Activated CD8-positive, alpha-beta T cell treated with anti-CD3 and anti-CD28 coated beads, Interleukin-2, amount 10 ng/mL, durations not matched to agents 7 days and 5 days (primary cell): ENCODE measurements at regions not wholly inside any gene's neighbourhood (a gene's known extent, or its start where the extent isn't known, plus 50 kb on each side); places are given as distances from the start of the nearest gene placed in this dataset.

ENCODE experiments used
- ATAC-seq: fragments of 150-1000 bp; cut with Tn5 transposase; one replicate; pipeline ENCODE4 v1.10.0; 2021; ENCODE audit warnings: moderate library complexity
- CTCF ChIA-PET: fragments of 350-600 bp; sonication (Branson Sonifier 250); formaldehyde crosslinking; loops from one replicate; lab custom pipeline; 2021; ENCODE audit warnings: antibody characterized with exemption; lab: Charles Lee
- POLR2A ChIA-PET: fragments of 350-600 bp; sonication (Branson Sonifier 250); formaldehyde crosslinking; loops from one replicate; lab custom pipeline; 2021; ENCODE audit warnings: antibody characterized with exemption; lab: Charles Lee
- DNase-seq: peaks from one replicate; pipeline ENCODE4 v3.0.0-alpha.2; 2020
- H3K27ac Mint-ChIP-seq: one replicate; pipeline ENCODE4 v1.8.0; 2021; ENCODE audit warnings: mild to moderate bottlenecking, mixed read lengths
- H3K27me3 Mint-ChIP-seq: one replicate; pipeline ENCODE4 v1.8.0; 2021; ENCODE audit warnings: low read depth, mixed read lengths
- H3K36me3 Mint-ChIP-seq: one replicate; pipeline ENCODE4 v1.8.0; 2021; ENCODE audit warnings: low read depth, mixed read lengths
- H3K4me1 Mint-ChIP-seq: one replicate; pipeline ENCODE4 v1.8.0; 2021; ENCODE audit warnings: low read depth, mixed read lengths
- H3K4me3 Mint-ChIP-seq: one replicate; pipeline ENCODE4 v1.8.0; 2021; ENCODE audit warnings: mild to moderate bottlenecking, mixed read lengths
- H3K9me3 Mint-ChIP-seq: one replicate; pipeline ENCODE4 v1.8.0; 2022; ENCODE audit warnings: mixed read lengths; ENCODE audit not compliant: insufficient read depth

DNA sequence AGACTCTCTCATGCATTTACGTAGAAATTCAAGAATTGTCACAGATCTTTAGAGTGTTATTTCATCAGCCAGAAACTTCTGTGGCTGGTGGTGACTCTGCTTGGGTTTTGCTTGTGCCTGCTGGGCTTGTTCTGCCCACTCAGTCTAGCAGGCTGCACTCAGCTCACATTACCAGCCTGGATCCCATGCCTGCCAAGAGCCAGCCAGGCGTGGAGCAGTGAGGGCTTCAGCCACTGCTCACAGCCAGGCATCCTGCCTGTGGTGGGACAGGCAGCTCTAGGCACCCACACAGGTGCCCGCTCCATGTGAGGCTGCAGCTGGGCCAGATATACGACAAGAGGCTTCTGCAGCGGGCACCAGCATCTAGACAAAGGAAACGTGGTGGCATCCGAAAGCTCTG is 1213.3 kb upstream of the RAG2 start:
- H3K4me3 Mint-ChIP-seq = no peak overlapping the region

DNA sequence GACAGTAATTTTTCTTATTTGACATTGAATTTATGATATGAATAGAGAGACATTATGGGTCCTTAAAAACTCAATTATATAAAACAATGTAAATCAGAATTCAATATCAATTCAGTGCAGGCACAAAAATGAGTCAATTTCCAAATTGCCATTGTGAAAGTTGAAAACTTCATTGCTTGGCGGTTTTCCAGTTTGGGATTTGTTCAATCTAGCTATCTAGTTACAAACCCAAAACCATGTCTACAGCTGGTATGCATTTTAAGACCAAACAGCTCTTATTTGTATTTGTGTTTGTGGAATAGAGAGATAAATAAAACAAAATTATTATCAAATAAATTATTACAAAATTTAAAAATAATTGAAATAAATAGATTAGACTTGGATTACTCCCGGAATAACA is 1206.6 kb upstream of the RAG2 start:
- Mint-ChIP-seq H3K9me3 (peaks cover 12% of the 10 kb centered on the region), H3K4me1 (no peaks in the 10 kb centered on the region), H3K4me3 (no peak overlapping the region), H3K27ac (no peak overlapping the region), H3K27me3 (no peaks in the 10 kb centered on the region), H3K36me3 (no peaks in the 10 kb centered on the region)
- no peak for DNase-seq
- ChIA-PET POLR2A (no interaction called here), CTCF (no interaction called here)
- ATAC-seq = no peak

More for the DNA sequence above, 1213.3 kb upstream of the RAG2 start:
- no peak for DNase-seq
- Mint-ChIP-seq H3K27me3 (no peaks in the 10 kb centered on the region), H3K4me1 (no peaks in the 10 kb centered on the region), H3K36me3 (no peaks in the 10 kb centered on the region), H3K9me3 (peaks cover 18% of the 10 kb centered on the region), H3K27ac (no peak overlapping the region)
- POLR2A ChIA-PET = no interaction called here
- CTCF ChIA-PET = no interaction called here
- no peak for ATAC-seq

DNA sequence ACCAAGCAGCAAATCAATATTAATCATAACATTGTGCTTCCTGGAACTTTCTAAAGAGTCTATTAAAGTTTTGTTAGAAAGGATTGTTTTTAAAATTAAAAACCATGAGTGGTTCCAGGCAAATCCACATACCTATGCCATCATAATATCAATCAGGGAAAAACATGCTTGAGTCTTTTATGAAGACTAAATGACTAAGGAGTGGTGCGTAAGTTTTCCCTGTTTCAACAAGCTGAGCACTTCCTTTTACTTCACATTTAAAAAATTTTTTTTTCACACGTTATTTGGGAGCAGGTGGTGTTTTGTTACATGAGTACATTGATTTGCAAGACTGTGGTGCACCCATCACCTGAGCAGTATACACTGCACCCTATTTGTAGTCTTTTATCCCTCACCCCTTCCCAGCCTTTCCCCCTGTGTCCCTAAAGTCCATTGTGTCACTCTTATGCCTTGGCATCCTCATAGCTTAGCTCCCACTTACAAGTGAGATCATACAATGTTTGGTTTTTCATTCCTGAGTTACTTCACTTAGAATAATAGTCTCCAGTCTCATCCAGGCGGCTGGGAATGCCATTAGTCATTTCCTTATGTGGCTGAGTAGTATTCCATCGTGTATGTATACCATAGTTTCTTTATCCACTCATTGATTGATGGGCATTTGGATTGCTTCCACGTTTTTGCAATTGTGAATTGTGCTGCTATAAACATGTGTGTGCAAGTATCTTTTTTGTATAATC is 1190.3 kb upstream of the RAG2 start:
- DNase-seq (no peak), ATAC-seq (no peak)
- Mint-ChIP-seq H3K36me3 (no peaks in the 10 kb centered on the region), H3K27ac (no peak overlapping the region), H3K4me1 (no peaks in the 10 kb centered on the region), H3K4me3 (no peak overlapping the region), H3K9me3 (peaks cover 21% of the 10 kb centered on the region), H3K27me3 (no peaks in the 10 kb centered on the region)
- CTCF ChIA-PET = no interaction called here
- POLR2A ChIA-PET = no interaction called here

DNA sequence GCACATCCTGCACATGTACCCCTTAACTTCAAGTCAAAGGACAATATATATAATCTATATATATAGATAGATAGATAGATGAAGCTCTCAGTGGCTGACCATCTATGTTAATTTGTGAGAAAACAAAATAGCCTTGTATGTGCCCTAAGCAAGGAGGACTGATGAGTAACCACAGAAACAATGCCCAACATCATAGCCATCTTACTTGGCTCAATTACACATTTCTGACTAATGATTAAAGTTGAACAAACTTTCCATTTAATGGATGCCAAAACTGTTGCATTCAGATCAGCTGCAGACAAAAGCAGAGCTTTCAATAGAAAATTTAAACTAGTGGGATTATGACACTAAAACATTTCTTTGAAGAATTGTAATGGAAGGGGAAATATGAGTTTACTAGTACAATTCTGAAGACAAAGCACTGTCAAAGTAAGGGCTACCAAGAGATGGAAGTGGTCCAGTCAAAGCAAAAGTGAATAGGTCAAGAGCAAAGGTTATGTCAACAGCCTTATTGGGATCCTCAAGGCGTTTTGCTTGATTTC is 1188.2 kb upstream of the RAG2 start:
- ChIA-PET CTCF (no interaction called here), POLR2A (no interaction called here)
- no peaks in the 10 kb centered on the region for H3K27me3 Mint-ChIP-seq
- no peaks in the 10 kb centered on the region for H3K4me1 Mint-ChIP-seq
- no peaks in the 10 kb centered on the region for H3K36me3 Mint-ChIP-seq
- ATAC-seq (no peak), DNase-seq (no peak)
- H3K9me3 Mint-ChIP-seq = peaks cover 23% of the 10 kb centered on the region
- H3K27ac Mint-ChIP-seq = no peak overlapping the region
- no peak overlapping the region for H3K4me3 Mint-ChIP-seq

DNA sequence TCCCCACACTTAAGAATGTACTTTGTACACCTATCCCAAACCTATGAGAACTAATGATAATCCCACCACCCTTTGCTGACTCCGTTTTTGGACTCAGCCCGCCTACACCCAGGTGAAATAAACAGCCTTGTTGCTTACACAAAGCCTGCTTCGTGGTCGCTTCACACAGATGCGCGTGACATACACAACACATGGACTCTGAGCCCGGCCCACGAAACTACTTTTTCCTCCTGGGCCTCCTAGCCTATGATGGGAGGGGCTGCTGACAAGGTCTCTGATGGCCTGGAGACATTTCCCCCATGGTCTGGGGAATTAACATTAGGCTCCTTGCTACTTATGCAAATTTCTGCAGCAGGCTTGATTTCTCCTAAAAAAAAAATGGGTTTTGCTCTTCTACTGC is 1176.4 kb upstream of the RAG2 start:
- Mint-ChIP-seq H3K27me3 (no peaks in the 10 kb centered on the region), H3K36me3 (no peaks in the 10 kb centered on the region), H3K4me3 (no peak overlapping the region), H3K9me3 (peaks cover 24% of the 10 kb centered on the region), H3K4me1 (no peaks in the 10 kb centered on the region), H3K27ac (no peak overlapping the region)
- ATAC-seq (no peak), DNase-seq (no peak)
- ChIA-PET POLR2A (no interaction called here), CTCF (no interaction called here)

DNA sequence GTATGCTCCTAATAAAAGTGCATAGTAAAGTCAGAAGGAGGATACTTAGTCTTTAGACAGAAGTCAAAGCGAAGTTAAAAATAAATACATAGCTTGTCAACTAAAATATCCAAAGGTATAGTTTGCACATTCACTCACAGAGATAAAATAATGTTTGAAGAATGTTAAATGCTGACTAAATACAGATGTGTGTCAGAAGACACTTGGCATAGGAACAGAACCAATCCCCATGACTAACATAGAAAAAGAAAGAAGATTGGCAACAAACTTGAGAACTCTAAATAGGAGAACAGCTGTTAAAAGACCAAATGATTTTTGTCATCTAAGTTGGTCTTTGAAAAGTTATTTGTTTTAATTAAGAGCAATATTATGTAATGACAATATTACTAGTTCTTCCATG is 1172.1 kb upstream of the RAG2 start:
- POLR2A ChIA-PET = no interaction called here
- CTCF ChIA-PET = no interaction called here
- H3K9me3 Mint-ChIP-seq = peaks cover 20% of the 10 kb centered on the region
- H3K4me3 Mint-ChIP-seq = no peak overlapping the region
- H3K27me3 Mint-ChIP-seq = no peaks in the 10 kb centered on the region
- ATAC-seq (no peak), DNase-seq (no peak)
- H3K27ac Mint-ChIP-seq = no peak overlapping the region
- no peaks in the 10 kb centered on the region for H3K4me1 Mint-ChIP-seq
- H3K36me3 Mint-ChIP-seq = no peaks in the 10 kb centered on the region

DNA sequence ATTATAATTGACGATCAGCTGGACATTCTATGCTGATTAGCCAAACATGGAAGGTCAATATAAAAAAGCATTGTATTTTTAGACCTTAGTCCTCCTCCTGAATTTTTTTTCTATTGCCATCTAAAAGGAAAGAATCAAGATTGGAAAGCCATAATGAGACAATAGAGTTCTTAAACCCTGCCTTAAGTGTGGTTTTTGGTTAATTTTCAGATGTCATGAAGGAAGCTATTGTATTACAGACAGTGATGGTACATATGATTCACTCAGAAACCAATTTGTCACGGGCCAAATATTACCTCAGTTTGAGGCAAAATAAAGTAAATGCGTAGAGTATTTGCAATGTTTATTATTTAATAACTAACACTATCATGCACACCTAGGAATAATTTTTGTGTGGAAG is 1164.0 kb upstream of the RAG2 start:
- Mint-ChIP-seq H3K4me1 (no peaks in the 10 kb centered on the region), H3K27me3 (no peaks in the 10 kb centered on the region), H3K27ac (no peak overlapping the region), H3K36me3 (no peaks in the 10 kb centered on the region), H3K9me3 (peaks cover 12% of the 10 kb centered on the region), H3K4me3 (no peak overlapping the region)
- POLR2A ChIA-PET = no interaction called here
- no peak for ATAC-seq
- CTCF ChIA-PET = no interaction called here
- no peak for DNase-seq

DNA sequence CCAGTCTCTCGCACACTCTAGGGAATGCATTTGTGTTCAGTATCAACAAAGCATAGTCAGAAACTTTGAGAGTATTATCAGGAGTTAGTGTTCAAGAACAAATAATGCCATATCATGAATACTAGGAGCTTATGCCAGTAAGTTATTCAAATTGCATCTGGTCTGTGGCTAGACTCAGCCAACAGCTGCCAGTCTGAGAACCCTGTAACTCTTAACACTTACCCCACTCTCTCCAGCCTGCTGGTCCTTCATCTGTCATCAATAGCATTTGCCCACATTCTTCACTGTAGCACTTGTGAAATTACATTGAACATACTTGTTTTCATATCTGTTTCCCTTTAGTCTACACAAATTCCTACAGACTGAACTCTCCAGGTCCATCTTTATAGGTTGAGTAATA is 1157.5 kb upstream of the RAG2 start:
- H3K9me3 Mint-ChIP-seq = peaks cover 13% of the 10 kb centered on the region
- no peak overlapping the region for H3K27ac Mint-ChIP-seq
- no peaks in the 10 kb centered on the region for H3K36me3 Mint-ChIP-seq
- H3K27me3 Mint-ChIP-seq = no peaks in the 10 kb centered on the region
- ATAC-seq (no peak), DNase-seq (no peak)
- ChIA-PET CTCF (no interaction called here), POLR2A (no interaction called here)
- H3K4me1 Mint-ChIP-seq = no peaks in the 10 kb centered on the region
- no peak overlapping the region for H3K4me3 Mint-ChIP-seq

DNA sequence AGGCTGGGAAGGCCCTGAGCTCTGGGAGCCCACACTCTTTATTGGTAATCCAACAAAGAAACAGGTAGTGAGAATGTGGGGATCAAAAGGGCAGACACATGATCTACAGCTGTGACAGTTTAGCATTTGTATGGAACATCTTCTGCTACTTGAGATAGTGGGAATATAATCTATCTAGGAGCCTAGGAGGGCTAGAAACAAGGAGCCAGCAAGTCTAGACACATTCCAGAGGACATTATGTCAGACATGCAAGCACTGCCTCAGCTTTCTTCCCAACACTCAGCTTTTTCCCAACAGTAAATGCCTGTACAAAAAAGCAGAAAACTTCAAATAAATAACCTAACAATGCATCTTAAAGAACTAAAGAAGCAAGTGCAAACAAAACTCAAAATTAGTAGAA is 1150.6 kb upstream of the RAG2 start:
- no peak for ATAC-seq
- Mint-ChIP-seq H3K27ac (no peak overlapping the region), H3K36me3 (no peaks in the 10 kb centered on the region), H3K4me3 (no peak overlapping the region), H3K4me1 (no peaks in the 10 kb centered on the region), H3K27me3 (no peaks in the 10 kb centered on the region), H3K9me3 (peaks cover 19% of the 10 kb centered on the region)
- ChIA-PET CTCF (no interaction called here), POLR2A (no interaction called here)
- DNase-seq = no peak

DNA sequence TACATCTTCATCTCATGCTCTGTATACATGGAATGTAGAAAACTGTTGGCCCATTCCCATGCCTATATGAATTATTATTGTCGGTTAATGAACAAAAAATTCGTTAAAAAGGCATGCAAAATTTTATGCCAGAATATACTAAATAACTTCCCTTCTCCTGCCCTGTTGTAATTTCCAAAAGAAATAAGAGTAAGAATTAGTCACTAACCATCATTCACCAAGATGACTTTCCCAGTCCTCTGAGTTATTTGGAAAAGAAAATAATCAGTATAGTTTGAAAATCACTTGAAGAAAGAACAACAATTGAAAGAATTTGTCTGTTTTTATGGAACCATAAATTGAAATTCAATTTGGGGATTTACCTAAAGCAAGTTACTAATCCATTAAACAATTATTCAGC is 1149.1 kb upstream of the RAG2 start:
- H3K27me3 Mint-ChIP-seq = no peaks in the 10 kb centered on the region
- CTCF ChIA-PET = no interaction called here
- POLR2A ChIA-PET = no interaction called here
- no peaks in the 10 kb centered on the region for H3K4me1 Mint-ChIP-seq
- peaks cover 16% of the 10 kb centered on the region for H3K9me3 Mint-ChIP-seq
- ATAC-seq (no peak), DNase-seq (no peak)
- H3K4me3 Mint-ChIP-seq = no peak overlapping the region
- H3K36me3 Mint-ChIP-seq = no peaks in the 10 kb centered on the region
- H3K27ac Mint-ChIP-seq = no peak overlapping the region

DNA sequence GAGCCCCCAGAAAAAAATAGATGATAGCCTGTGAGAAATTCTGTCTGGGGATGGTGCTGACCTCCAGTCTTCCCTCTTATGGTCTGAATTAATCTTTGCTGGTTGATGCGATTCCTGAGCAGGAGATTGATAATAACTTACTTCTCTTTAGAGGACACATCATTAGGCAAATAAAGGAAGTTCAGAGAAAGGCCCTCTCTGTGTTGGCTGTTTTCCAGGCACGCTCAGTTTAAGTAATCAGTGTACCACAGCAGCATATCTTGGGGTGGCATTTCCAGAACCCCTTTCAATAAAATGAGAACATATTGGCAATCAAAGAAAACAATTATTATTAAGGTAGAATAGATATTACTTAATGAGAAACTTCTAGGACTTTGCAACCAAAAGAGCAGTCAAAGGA is 1129.3 kb upstream of the RAG2 start:
- Mint-ChIP-seq H3K4me1 (no peaks in the 10 kb centered on the region), H3K9me3 (peaks cover 5% of the 10 kb centered on the region), H3K27ac (no peak overlapping the region), H3K36me3 (no peaks in the 10 kb centered on the region), H3K27me3 (no peaks in the 10 kb centered on the region), H3K4me3 (no peak overlapping the region)
- ChIA-PET POLR2A (no interaction called here), CTCF (no interaction called here)
- no peak for DNase-seq
- ATAC-seq = no peak

DNA sequence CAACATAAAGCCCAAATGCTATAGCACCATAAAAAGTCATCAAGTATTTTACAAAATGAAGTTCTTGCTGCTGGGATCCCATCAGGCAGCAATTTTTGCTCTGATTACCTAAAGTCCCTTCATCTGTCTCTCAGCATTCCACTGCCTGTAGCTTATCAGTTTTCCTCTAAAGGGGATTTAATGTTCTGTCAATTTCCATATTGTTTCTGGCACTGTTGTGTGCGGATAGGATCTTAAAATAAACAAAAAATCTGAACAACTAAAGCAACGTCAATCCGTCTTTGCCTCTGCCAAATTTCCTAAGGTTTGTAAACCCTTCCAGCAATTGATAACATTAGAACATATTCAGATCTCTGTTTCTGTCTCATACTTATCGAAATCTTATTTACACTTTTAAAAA is 1126.3 kb upstream of the RAG2 start:
- H3K4me3 Mint-ChIP-seq = no peak overlapping the region
- peaks cover 3% of the 10 kb centered on the region for H3K9me3 Mint-ChIP-seq
- no peaks in the 10 kb centered on the region for H3K4me1 Mint-ChIP-seq
- ChIA-PET CTCF (no interaction called here), POLR2A (no interaction called here)
- H3K36me3 Mint-ChIP-seq = no peaks in the 10 kb centered on the region
- DNase-seq (no peak), ATAC-seq (no peak)
- H3K27me3 Mint-ChIP-seq = no peaks in the 10 kb centered on the region
- H3K27ac Mint-ChIP-seq = no peak overlapping the region

DNA sequence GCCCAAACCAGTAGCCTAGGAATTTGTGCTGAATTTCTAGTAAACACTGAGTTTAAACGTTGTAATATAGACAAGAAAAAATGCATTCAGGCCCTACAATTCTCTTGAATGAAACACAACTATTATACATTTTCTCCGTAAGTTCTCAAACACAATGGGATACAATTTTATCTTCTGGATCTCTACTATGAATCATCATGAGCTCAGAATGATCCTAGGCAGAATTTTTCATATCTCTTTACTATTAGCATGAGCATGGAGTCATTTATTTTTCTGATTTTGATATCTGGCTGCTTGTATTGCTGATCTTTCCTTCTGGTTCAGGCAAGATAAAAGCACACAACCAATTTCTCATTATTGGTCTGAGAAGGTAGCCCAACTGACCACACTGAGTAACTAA is 1123.4 kb upstream of the RAG2 start:
- no peak for ATAC-seq
- ChIA-PET POLR2A (no interaction called here), CTCF (no interaction called here)
- Mint-ChIP-seq H3K9me3 (peaks cover 3% of the 10 kb centered on the region), H3K4me3 (no peak overlapping the region), H3K27me3 (no peaks in the 10 kb centered on the region), H3K4me1 (no peaks in the 10 kb centered on the region), H3K27ac (no peak overlapping the region), H3K36me3 (no peaks in the 10 kb centered on the region)
- no peak for DNase-seq
